ENCODE measurements at regions not wholly inside any gene's neighbourhood (a gene's known extent, or its start where the extent isn't known, plus 50 kb on each side); places are given as distances from the start of the nearest gene placed in this dataset.

DNA sequence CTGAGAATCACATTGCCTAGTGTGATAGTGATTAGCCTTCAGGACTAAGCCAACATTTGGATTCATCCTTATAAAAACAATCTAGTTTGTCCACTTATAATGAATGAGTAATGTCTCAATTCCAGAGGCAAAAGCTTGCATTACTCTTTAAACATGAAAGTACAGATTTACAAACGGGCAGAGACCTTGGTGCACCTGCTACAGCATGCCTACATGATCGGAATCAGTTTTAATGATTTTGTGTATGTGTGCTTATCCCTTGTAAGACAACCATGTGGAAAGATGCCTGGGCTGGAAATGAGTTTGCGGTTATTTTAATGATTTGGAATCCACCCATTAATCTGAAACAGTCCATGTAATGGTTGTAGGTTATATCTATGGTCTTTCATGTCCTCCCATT lies 572.7 kb downstream of the KLHL13 start:
- no peaks in the 10 kb centered on the region for H3K79me2 ChIP-seq (ENCODE audit: insufficient read depth, low read length)
- H2BK120ac ChIP-seq (ENCODE audit: low read depth, low read length, poor library complexity, severe bottlenecking): no peak overlapping the region
- DNase-seq: no peak
- no peak overlapping the region for H2AK5ac ChIP-seq (ENCODE audit: insufficient read length, low read length)
- no peak overlapping the region for H2BK5ac ChIP-seq (ENCODE audit: insufficient read length, low read length)
- Mint-ChIP-seq H3K36me3 (ENCODE audit: insufficient read depth in 1 of 3, low read depth in 3 of 3) (no peaks in the 10 kb centered on the region), H3K27ac (no peak overlapping the region), H3K4me1 (no peaks in the 10 kb centered on the region), H3K27me3 (ENCODE audit: low read depth) (no peaks in the 10 kb centered on the region), H3K4me3 (no peak overlapping the region), H3K9me3 (peaks cover 0 to 41% of the 10 kb centered on the region in 2 experiments; a peak in 2 of 5 replicates)
- H3T11ph ChIP-seq (ENCODE audit: low read length): no peak overlapping the region
- no peak overlapping the region for H2BK20ac ChIP-seq (ENCODE audit: low read depth, low read length, poor library complexity, severe bottlenecking)
- no peak overlapping the region for H3K56ac ChIP-seq (ENCODE audit: insufficient read length, low read depth, low read length)
- TF ChIP-seq, protein P1, sequence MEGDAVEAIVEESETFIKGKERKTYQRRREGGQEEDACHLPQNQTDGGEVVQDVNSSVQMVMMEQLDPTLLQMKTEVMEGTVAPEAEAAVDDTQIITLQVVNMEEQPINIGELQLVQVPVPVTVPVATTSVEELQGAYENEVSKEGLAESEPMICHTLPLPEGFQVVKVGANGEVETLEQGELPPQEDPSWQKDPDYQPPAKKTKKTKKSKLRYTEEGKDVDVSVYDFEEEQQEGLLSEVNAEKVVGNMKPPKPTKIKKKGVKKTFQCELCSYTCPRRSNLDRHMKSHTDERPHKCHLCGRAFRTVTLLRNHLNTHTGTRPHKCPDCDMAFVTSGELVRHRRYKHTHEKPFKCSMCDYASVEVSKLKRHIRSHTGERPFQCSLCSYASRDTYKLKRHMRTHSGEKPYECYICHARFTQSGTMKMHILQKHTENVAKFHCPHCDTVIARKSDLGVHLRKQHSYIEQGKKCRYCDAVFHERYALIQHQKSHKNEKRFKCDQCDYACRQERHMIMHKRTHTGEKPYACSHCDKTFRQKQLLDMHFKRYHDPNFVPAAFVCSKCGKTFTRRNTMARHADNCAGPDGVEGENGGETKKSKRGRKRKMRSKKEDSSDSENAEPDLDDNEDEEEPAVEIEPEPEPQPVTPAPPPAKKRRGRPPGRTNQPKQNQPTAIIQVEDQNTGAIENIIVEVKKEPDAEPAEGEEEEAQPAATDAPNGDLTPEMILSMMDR (conservative IDR thresholded peaks at IDR 0.05): no peak
- H2BK15ac ChIP-seq (ENCODE audit: low read depth, low read length): no peak overlapping the region
- no peak overlapping the region for H3K14ac ChIP-seq (ENCODE audit: insufficient read depth, low read length)
- H3K9ac ChIP-seq (ENCODE audit: extremely low read depth, insufficient read length, low read length): no peak overlapping the region
- H4K91ac ChIP-seq (ENCODE audit: insufficient read length, low read depth, low read length): no peak overlapping the region
- no peak overlapping the region for H2BK12ac ChIP-seq (ENCODE audit: insufficient read length, low read depth, low read length)
- no peak overlapping the region for H3K18ac ChIP-seq (ENCODE audit: insufficient read length, low read depth, low read length)
- H3K79me1 ChIP-seq (ENCODE audit: insufficient read depth, low read depth, low read length, poor library complexity, severe bottlenecking): no peaks in the 10 kb centered on the region
- H2AFZ ChIP-seq (ENCODE audit: low read length): no peak overlapping the region
- H3K4me1 ChIP-seq (ENCODE audit: insufficient read depth, low read length): no peaks in the 10 kb centered on the region
- peaks cover 24% of the 10 kb centered on the region for H3K9me3 ChIP-seq (ENCODE audit: control insufficient read depth, low read depth, low read length)
- no peak overlapping the region for H3K4me2 ChIP-seq (ENCODE audit: insufficient read depth, insufficient read length, low read length)
- H3K23me2 ChIP-seq (ENCODE audit: insufficient read length, low read depth, low read length, poor library complexity, severe bottlenecking): no peaks in the 10 kb centered on the region
- no peaks in the 10 kb centered on the region for H4K20me1 ChIP-seq (ENCODE audit: control insufficient read depth, insufficient read depth, insufficient read length)
- H3K23ac ChIP-seq (ENCODE audit: insufficient read length, low read depth, low read length): no peak overlapping the region
- H4K5ac ChIP-seq (ENCODE audit: insufficient read length, low read depth, low read length): no peak overlapping the region
- no peak overlapping the region for H3K27ac ChIP-seq (ENCODE audit: insufficient read length, low read depth, low read length)
- no peaks in the 10 kb centered on the region for H3K27me3 ChIP-seq (ENCODE audit: insufficient read depth, low read length)
- no CpG with 5 or more reads among the region's 3 CpGs for WGBS (ENCODE audit: extremely low coverage, insufficient read length, low lambda C conversion rate)
- H3K4ac ChIP-seq (ENCODE audit: low read depth, low read length): no peak overlapping the region
- no peak overlapping the region for H4K8ac ChIP-seq (replicated peaks; ENCODE audit: insufficient read length, low read depth, low read length)
